Forelimb muscle (tissue), 1 donor: ENCODE measurements at regions not wholly inside any gene's neighbourhood (a gene's known extent, or its start where the extent isn't known, plus 50 kb on each side); places are given as distances from the start of the nearest gene placed in this dataset.
"Not testable (repeated sequence)": the region's sequence is repeated elsewhere in the genome, so short reads cannot be mapped to it uniquely, and the experiment has no call there.

Source experiments
- DNase-seq: peaks from one replicate; pipeline ENCODE4 v3.0.0-alpha.2; 2013; ENCODE audit warnings: low read depth

- not testable (repeated sequence) for DNase-seq
Observed at GRCh38 chr1:148432318-148432717, 50.8 kb downstream of the PPIAL4G start.

- DNase-seq: not testable (repeated sequence)
Observed at GRCh38 chr1:148429856-148430255, 53.2 kb downstream of the PPIAL4G start.

GRCh38 chr1:148426940-148427611 is 56.0 kb downstream of the PPIAL4G start:
- DNase-seq: not testable (repeated sequence)

GRCh38 chr1:148426385-148426784 is 56.7 kb downstream of the PPIAL4G start:
- DNase-seq: not testable (repeated sequence)

- not testable (repeated sequence) for DNase-seq
Observed at GRCh38 chr1:148424143-148425003, 58.7 kb downstream of the PPIAL4G start.

- not testable (repeated sequence) for DNase-seq
Observed at GRCh38 chr1:148422921-148423320, 60.2 kb downstream of the PPIAL4G start.

DNA sequence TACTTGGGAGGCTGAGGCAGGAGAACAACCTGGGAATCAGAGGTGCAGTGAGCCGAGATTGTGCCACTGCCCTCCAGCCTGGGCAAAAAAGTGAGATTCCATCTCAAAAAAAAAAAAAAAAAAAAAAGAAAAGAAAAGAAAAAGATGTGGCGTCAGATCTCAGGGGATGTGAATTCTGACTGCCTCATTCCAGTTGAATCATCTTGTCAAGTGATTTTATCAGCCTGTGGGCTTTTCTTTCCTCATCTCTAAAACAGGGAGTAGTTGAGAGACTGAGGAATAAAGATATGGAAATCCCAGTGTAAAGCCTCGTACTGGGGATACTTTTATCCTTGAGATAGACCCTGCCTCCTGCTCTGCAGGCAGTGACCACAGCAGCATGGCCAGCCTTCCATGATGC is 65.9 kb downstream of the PPIAL4G start:
- DNase-seq: not testable (repeated sequence)

DNA sequence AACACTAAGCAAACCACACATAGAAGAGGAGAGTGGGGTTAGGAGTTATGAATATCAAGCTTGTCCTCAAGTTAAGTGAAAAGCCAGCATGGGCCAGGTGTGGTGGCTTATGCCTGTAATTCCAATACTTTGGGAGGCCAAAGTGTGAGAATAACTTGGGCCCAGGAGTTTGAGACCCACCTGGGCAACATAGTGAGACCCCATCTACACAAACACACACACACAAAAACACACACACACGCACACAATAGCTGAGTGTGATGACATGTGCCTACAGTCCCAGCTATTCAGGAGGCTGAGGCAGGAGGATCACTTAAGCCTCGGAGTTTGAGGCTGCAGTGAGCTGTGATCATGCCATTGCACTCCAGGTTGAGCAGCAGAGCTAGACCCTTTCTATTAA is 69.7 kb downstream of the PPIAL4G start:
- DNase-seq: not testable (repeated sequence)

DNA sequence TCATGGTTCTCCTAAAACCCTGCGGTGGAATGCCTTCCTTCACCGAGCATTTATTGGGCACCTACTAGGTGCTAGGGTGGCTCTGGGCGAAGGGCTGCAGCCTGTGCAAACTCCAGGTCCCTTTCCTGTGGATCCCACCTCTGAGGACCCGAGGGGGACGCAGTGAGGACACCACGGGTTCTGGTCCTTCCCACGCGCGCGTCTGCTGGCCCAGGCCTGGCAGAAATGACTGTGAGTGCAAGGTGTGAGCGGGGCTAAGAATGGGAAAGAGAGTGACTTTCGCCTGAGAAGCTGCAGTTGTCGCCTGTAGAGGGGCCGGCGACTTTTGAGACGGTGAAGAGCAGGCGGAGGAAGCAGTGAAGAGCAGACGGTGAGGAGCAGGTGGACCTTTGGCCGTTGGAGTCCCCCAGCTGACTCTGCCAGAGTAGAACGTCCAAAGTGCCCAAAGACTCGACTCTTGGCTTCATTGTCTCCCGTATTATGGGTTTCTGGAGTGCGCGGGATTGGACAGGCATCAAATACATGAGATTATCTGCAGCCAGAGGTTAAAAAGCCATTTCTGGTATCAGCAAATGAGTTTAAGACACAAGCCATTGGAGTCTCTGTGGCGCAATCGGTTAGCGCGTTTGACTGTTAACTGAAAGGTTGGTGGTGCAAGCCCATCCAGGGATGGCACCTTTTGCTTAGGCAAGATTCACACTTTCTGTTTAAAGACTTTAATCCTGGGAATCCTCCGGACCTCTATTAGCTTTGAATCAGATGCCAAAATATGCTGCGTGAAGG is 78.1 kb downstream of the PPIAL4G start:
- not testable (repeated sequence) for DNase-seq

GRCh38 chr1:148403925-148404324 is 79.2 kb downstream of the PPIAL4G start:
- DNase-seq: not testable (repeated sequence)

DNA sequence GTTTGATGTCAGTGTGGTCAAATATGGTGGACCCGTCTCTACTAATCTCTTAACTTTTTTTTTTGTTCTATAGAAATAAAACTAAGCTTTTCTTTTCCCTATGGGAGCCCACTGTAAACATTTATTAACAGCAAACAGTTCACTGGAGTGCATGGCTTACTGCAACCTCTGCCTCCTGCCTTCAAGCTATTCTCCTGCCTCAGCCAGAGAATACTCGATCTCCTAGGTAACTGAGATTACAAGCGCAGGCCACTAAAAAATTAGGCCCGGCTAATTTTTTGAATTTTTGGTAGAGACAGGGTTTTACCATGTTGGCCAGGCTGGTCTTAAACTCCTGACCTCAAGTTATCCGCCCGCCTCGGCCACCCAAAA is 80.0 kb downstream of the PPIAL4G start:
- not testable (repeated sequence) for DNase-seq

GRCh38 chr1:148402152-148403084 is 80.7 kb downstream of the PPIAL4G start:
- DNase-seq: peak; percentile 17

- DNase-seq: not testable (repeated sequence)
Observed at GRCh38 chr1:148397516-148397915, 85.6 kb downstream of the PPIAL4G start.

DNA sequence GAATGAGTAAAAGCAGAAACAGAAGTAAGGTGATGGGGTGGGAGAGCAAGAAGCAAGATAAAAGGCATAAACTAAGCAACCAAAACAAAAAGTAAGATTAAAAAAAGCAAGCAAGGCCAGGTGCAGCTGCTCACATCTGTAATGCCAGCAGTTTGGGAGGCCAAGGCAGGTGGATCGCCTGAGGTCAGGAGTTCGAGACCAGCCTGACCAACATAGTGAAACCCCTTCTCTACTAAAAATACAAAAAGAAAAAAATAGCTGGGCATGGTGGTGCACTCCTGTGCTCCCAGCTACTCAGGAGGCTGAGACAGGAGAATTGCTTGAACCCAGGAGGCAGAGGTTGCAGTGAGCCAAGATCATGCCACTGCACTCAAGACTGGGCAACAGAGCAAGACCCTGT is 90.6 kb downstream of the PPIAL4G start:
- not testable (repeated sequence) for DNase-seq

GRCh38 chr1:148391323-148391722 is 91.8 kb downstream of the PPIAL4G start:
- DNase-seq: not testable (repeated sequence)

GRCh38 chr1:148389027-148389339 is 94.1 kb downstream of the PPIAL4G start:
- DNase-seq: peak; percentile 8

GRCh38 chr1:148388260-148389026 is 94.7 kb downstream of the PPIAL4G start:
- DNase-seq: peak; percentile 77

GRCh38 chr1:148387949-148388259 is 95.2 kb downstream of the PPIAL4G start:
- DNase-seq: not testable (repeated sequence)

DNA sequence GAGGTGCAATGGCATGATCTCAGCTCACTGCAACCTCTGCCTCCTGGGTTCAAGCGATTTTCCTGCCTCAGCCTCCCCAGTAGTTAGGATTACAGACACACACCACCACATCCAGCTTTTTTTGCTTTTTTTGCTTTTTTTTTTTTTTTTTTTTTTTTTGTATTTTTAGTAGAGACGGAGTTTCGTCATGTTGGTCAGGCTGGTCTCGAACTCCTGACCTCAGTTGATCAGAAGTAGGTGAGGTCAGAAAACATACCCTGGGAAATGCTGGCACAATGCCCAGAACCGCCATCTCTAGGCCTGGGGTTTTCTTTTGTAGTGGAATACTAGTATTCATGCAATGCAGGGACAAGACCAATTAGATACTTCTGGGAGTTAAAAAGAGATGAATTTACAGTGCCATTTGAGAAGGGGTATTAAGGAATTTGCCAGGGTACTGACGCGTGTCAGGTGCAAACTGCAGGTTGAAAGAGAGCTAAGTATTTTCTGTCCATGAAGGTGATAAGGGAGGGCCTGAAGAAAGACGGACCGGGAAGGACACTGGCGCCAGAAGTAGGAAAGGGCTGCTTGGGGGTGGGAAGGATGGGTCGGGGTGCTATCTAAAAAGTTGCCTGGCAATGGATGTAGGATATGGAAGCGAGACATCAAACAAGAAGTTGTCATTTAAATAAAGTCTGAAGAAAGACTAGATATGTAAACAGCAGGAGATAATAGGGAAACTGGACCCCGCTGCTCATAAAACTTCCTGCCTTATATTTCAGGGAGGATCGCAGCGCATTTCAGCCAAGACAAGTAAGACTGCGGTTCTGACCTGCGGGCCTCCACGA is 95.8 kb downstream of the PPIAL4G start:
- not testable (repeated sequence) for DNase-seq

- DNase-seq: no peak
Observed at GRCh38 chr1:148386617-148387016, 96.5 kb downstream of the PPIAL4G start.
